Epithelial cell of proximal tubule (primary cell): ENCODE measurements at regions not wholly inside any gene's neighbourhood (a gene's known extent, or its start where the extent isn't known, plus 50 kb on each side); places are given as distances from the start of the nearest gene placed in this dataset.

Experiments used
- DNase-seq: peaks from one replicate; pipeline ENCODE4 v3.0.0-alpha.2; 2011; ENCODE audit warnings: low read depth
- H3K4me3 ChIP-seq: 2 replicates; pipeline ENCODE4 v1.5.1; 2011; ENCODE audit warnings: low read depth, mild to moderate bottlenecking, low read length
- CTCF ChIP-seq: conservative IDR thresholded peaks from 2 replicates; pipeline ENCODE4 v1.5.1; 2012; ENCODE audit warnings: low read depth, mild to moderate bottlenecking, low read length

- H3K4me3 ChIP-seq, result no peak overlapping the region
- DNase-seq, result no peak
- no peak for TF ChIP-seq CTCF
Observed at GRCh38 chr2:9732824-9733223, 102.0 kb upstream of the YWHAQ start.

GRCh38 chr2:9734308-9734707 is 103.5 kb upstream of the YWHAQ start:
- no peak for TF ChIP-seq CTCF
- DNase-seq, result no peak
- H3K4me3 ChIP-seq, result no peak overlapping the region

GRCh38 chr2:9735335-9735734 is 104.5 kb upstream of the YWHAQ start:
- no peak for TF ChIP-seq CTCF

GRCh38 chr2:9736021-9736420 is 105.2 kb upstream of the YWHAQ start:
- H3K4me3 ChIP-seq, result no peak overlapping the region
- no peak for TF ChIP-seq CTCF
- no peak for DNase-seq

More at GRCh38 chr2:9735335-9735734, 104.5 kb upstream of the YWHAQ start:
- DNase-seq, result no peak
- no peak overlapping the region for H3K4me3 ChIP-seq

- H3K4me3 ChIP-seq, result no peak overlapping the region
- DNase-seq, result no peak
- peak; percentile 57 for TF ChIP-seq CTCF
Observed at GRCh38 chr2:9737053-9737875, 106.0 kb upstream of the TAF1B start.

GRCh38 chr2:9738062-9738461 is 105.2 kb upstream of the TAF1B start:
- TF ChIP-seq CTCF, result no peak

More at GRCh38 chr2:9738062-9738461, 105.2 kb upstream of the TAF1B start:
- no peak overlapping the region for H3K4me3 ChIP-seq
- no peak for DNase-seq
